GM18499 (cell line): ENCODE measurements at regions not wholly inside any gene's neighbourhood (a gene's known extent, or its start where the extent isn't known, plus 50 kb on each side); places are given as distances from the start of the nearest gene placed in this dataset.
"Not testable (repeated sequence)": the region's sequence is repeated elsewhere in the genome, so short reads cannot be mapped to it uniquely, and the experiment has no call there.

Experiments used
- ATAC-seq: cut with Tn5 transposase; IDR thresholded peaks from one replicate; pipeline ENCODE4 v1.9.1; 2021; ENCODE audit warnings: moderate number of reproducible peaks; ENCODE audit not compliant: insufficient read depth, unreplicated experiment

DNA sequence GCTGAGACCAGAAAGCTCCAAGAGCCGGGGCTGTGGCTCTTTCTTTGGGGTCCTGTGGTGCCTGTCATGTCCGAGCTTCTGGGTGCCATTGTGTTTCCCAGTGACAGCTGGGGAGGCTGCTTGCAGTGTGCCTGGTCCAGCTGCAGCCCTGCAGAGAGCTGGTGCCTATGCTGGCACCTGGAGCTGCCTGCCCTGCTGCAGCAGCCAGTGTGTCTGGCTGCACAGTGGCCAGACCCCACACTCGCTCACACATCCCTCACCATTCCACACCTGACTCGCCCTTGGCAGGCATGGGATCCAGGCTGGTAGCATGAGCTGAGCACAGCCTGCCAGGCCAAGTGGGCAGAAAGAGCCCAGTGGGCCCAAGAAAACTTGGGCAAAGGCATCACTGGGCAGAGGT lies 635.1 kb upstream of the SEMA3D start:
- ATAC-seq: no peak

DNA sequence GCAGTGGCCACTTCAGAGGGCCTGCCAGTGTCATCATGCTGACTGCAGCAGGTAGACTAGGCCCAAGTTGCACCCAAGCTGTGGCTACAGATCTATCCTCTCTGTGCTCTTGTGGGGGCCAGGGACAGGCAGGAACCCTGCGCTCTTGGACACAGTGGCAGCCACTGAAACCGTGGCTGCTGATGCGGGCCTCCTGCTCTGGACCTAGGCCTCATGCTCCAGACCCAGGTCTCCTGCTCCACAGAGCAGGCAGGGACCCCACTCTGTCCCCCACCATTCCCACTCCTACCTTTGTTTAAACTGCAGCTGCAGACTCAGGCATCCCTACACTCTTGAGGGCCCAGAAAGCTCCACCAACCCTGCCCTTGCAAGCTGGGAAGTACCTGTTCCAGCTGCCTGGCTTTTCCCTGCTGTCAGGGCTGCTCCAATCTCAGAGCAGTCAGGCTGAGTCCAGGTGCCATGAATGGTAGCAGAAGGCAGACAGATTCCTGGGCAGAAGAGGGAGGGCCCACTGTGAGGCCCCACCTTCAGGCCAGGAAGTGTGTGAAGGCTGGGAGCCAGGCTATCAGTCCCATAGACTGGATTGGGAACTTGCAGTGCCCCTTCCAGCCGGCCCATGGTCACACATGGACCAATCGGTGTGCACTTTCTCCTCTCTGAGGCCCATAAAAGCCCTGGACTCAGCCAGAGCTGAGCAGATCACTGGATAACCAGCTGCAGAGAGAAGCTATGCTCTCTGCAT lies 634.0 kb upstream of the SEMA3D start:
- no peak for ATAC-seq

DNA sequence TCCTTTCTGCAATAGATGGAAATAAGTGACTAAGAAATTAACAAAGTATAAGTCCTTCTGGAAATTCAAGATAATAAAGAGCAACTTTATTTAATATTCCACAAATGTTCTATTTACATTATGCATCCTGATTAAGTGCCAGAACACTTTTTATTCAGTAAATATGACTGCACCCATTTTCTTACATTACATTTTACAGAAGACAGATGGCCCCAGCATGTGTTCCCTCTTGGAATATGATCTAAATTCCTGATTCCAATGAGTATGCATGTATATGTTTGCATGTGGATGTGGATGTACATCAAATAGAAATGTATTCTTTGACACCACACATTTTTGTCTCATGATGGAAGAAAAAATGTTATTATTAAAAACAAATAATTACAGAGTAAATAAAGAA lies 628.7 kb upstream of the SEMA3D start:
- ATAC-seq: no peak

DNA sequence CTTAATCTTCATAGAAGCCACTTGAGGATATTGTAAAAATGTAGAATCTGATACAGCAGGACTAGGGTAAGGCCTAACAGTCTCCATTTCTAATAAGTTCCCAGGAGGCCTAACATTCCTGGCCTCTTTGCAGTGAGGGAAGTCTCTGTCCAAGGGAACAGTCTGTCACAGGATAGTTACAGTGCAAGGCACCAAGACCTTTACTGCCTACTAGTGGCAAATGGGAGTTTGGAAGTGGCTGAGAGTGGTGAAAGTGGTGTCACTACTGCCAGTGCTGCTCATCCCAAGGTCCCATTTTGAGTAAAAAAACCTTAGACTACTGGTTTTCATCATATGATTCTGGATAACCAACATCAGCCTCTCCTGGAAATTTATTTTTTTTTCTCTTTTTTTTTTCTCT lies 619.5 kb upstream of the SEMA3D start:
- ATAC-seq: no peak

DNA sequence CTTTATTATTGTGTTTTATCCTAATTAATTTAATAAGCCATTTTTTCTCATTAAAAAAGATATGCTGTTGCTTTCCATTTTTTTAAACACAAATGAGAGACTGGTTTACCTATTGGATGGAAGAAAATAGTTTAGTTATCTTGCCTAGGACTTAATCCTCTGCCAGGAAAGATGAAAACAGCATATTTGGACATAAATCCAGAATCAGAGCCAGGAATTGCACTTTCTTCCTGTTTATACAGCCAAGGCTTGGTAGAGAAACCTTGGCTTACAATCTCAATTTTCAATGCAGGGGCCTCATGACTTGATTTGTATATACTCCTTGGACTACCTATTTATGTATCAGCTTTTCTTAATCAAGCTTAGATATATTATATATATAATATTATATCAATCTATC lies 618.8 kb upstream of the SEMA3D start:
- ATAC-seq: no peak

DNA sequence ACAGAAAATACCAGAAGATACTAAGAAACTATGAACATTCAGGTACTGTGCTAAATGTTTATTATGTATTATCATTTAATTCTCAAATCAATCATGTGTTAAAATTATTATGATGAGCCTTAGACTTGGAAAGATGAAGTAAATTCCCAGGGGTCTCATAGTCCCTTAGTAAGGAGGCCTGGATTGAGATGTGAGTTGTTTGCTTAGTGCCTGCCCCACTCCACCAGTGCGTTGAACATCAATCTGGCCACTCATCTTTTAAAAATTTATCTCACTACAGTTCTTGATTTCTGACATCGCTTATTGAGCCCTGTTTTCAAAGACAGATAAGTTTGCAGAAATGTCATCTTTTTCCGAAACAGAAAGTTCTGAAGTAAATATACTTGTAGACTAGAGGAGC lies 618.4 kb upstream of the SEMA3D start:
- no peak for ATAC-seq

DNA sequence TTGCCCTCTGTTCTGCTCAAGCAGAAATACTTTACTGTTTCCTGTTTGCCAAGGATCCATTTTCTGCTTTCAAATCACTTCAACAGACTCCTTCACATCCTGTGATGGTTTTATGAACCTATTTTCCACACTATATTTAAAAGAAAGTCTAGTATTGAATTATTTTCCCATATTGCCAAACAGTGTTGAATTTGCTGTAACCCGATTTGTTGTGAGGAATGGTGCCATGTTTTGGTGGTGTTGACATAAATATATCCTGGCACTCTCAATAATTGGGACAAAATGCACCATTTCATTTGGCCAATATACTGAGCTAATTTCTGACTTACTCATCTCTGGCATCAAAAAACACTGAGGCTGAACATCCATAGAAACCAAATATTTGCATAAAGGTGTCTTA lies 615.4 kb upstream of the SEMA3D start:
- ATAC-seq: no peak

DNA sequence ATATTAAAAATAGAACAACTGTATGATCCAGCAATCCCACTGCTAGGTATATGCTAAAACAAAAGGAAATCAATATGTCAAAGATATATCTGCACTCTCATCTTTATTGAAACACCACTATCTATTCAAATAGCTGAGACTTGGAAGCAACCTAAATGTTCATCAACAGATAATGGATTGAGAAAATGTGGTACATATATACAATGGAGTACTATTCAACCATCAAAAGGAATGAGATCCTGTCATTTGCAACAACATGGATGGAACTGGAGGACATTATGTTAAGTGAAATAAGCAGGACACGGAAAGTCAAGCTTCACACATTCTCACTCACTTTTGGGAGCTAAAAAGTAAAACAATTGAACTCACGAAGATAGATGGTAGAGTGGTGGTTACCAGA lies 610.1 kb upstream of the SEMA3D start:
- no peak for ATAC-seq

DNA sequence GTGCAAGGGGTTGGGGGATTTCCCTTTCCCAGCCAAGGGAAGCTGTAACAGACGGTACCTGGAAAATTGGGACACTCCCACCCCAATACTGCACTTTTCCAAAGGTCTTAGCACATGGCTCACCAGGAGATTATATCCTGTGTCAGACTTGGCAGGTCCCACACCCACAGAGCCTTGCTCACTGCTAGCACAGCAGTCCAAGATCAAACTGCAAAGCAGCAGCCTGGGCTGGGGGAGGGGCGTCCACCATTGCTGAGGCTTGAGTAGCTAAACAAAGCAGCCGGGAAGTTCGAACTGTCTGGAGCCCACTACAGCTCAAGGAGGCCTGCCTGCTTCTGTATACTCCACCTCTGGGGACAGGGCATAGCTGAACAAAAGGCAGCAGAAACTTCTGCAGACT lies 604.2 kb upstream of the SEMA3D start:
- ATAC-seq: not testable (repeated sequence)

DNA sequence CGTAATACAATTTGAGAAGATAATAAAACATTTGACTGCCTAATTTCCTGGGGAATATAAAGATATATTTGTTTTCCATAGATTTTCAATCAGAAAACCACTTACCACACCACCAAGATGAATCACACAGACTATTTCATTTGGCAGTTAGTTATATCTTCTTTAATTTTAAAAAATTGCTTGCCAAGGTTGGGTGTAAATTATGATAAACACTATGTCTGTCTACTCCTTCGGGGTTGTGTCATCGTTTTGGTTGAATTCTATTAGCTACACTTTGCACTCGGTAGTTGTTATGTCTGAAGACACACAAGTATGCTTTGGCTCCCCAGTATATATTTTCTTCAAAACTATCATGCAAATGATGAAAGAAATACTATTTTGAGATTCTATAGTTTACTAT lies 594.8 kb upstream of the SEMA3D start:
- no peak for ATAC-seq

DNA sequence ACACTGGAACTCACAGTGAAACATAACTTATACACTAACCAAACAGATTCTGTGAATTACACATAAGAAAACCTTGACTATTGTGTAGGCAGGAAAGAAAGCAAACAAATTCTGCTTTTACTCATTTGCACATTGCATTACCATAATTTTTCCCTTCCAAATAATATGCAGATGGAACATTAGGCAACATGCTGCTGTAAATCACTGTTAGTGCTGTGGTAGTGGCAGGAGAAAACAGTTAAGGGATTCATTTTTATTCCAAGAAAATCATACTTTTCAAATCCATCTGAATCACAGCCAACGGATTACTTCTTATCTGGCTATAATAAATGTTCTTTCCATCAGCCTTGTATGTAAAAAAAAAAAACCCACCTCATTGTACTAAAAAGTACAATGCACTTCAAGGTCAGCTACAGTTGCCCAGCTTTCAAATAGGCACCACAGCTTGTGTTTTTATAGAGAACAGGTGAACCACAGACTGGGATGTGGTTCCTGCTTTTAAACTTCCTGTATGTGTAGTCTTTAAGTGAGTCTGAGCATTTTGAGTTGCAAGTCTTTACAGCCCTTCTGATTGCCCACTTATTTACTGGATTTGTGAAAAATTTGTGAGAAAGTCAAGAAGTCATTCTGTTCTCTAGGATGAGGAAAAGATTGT lies 590.0 kb upstream of the SEMA3D start:
- ATAC-seq: no peak

DNA sequence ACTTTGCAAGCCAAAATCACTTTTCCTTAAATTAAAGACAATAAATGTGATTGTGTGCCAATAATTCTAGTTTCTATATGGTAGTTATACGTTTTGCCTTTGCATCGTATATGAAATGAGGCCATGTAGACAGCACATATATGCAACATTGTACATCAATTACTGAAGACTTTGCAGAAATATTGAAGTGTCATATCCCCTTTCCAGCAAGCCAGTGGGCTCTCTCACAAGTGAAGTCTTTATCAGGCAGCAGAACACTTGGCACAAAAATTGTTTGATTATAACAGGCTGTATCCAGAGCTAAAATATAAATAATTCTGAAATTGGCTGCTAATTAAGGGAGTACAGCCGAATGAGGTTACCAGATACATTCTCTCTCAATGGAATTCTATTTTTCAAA lies 588.6 kb upstream of the SEMA3D start:
- no peak for ATAC-seq

DNA sequence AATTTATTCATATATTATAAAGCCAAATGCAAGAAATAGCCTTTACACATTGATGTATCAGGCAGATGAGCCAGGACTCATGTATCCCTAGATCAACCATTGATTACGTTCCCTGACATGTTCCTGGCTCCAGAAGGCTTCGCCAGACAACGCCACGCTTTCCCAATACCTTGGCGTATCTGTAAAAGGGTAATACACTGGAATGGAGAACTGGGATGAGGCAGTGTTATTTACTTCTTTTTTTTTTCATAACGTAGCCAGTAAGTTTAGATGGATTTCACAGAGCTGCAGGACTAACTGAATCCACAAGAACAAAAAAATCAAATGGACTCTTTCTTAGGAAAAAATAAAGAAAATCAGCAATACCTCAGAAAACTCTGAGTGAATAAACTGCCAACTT lies 588.1 kb upstream of the SEMA3D start:
- no peak for ATAC-seq

DNA sequence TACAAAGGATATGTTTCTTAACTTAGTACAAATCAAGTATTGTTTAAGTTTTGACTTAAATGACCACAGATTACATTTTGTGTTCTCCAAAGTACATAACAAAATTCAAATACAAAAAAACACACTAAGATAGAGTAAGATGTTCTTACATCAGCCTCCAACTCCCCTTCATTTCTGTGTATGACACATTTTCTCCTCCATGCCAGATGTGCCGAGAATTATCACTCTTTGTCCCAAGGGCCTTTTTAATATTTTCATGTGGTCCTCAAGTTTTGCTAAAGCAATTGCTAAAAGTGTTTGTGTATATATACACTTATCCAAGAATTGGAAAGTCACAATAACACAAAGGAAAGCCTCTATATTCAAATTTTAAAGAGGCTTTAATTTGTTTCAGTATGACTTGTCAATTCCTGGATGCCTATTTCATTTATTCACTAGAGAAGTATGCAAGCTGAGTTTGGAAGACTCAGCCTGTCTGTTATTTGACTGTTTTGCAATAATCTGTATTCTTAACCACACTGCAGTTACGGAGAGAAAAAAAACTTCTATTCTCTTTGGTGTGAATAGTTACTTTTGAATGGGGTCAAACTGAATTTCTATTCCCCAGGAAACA lies 586.4 kb upstream of the SEMA3D start:
- ATAC-seq: no peak

DNA sequence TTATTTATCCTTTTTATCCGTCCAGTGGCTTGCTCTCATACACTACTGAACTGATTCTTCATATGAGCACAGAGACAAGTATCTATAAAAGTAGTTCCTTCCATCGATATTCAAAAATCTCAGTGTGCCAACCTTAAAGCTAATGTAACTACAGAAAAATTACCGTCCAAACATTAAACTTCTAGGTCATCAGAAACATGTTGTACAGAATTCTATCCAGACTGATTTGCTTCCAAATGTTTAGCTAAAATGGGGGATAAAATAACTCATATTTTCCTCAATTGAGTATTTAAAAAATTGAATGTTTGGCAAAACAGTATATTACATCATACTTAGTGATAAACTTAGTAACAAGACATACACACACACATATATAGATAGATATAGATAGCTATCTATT lies 584.7 kb upstream of the SEMA3D start:
- ATAC-seq: no peak

DNA sequence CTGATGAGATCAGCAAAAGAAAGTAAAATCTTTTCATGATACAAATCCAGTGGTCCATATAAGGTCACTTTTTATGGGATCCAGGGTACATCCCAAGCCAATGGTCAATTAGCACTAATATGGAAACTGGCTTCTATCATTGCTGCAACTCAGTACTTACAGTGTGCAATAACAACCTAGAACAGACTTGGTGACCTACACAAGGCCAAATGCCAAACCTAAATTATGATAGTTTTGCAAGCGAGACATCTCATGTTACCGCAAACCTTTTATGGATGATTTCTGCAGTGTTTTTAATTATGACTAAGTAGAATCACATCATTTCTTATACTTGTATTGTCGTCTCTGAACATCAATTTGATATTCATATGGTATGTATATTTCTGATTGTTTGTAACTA lies 583.5 kb upstream of the SEMA3D start:
- ATAC-seq: no peak

DNA sequence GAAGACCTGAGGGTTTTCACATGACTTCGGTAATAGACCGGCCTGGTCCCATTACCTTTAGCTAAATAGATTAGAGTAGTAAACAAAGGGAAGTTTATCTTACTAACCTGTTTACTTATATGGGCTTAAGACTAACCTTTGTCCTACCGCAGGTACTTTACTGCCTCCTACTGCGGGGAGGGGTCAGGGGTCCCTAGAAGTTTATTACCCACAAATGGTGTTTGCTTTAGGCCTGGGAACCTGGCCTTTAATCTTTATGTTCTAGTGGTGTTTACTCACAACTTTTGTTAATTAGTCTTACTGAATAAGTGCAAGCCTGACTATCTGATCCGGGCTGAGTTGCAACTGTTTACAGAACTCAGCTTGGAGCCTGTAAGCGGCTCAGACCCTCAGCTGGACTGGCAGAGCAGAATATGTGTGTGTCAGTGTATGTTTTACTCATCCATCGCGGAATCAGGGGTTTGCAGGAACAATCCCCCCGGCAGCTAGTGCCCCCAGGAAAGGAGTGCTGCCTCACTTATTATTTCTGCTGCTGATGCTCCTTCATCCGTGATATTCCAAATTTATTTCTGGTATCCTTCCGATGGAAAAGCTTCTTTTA lies 578.9 kb upstream of the SEMA3D start:
- ATAC-seq: no peak

DNA sequence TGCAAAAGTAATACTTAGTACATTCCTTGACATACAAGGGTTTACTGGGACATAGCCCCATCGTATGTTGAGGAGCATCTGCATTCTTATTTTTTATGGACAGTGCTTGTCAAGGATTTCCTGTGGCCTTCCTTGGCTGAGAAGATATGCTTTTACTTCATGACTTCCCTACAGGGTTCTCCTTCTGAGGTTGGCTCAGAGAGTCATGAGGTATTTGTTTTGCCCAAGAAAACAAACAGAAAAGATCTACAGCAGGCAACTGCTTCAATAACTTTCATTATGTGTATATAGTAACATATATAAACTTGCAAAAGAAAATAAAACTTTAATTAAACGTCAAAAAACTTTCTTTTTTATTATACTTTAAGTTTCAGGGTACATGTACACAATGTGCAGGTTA lies 577.2 kb upstream of the SEMA3D start:
- no peak for ATAC-seq

DNA sequence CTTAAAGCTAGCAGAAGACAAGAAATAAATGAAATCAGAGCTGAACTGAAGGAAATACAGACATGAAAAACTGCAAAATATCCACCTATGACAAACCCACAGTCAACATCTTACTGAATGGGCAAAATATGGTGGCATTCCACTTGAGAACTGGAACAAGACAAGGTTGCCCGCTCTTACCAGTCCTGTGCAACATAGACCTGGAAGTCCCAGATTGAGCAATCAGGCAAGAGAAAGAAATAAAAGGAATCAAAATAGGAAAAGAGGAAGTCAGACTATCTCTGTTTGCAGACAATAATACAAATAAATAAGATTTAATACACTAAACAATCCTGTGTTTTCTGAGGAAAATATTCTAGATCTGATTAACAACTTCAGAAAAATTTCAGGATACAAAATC lies 570.5 kb upstream of the SEMA3D start:
- no peak for ATAC-seq

DNA sequence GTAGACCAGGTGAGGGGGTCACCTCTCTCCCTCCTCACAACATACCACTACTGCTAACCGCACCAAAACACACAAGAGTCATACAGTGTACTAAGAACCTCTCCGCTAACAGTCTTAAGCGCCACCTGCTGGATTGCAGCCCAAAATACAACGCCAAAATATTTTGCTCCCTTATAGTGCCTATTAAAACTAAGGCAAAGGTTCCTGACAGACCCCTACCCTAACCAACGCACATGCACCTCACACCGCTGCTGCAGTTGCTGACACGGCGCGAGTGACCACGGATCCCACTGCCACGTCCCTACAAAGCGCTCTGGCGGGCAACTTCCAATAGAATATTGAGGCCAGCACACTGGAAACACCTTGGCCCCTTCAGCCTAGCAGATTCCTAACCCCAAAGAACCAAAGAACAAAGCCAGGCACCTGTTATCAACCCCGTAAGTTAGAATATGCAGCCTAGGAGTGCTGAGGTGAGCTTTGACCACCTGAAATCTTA lies 563.6 kb upstream of the SEMA3D start:
- peak; percentile 77 for ATAC-seq

DNA sequence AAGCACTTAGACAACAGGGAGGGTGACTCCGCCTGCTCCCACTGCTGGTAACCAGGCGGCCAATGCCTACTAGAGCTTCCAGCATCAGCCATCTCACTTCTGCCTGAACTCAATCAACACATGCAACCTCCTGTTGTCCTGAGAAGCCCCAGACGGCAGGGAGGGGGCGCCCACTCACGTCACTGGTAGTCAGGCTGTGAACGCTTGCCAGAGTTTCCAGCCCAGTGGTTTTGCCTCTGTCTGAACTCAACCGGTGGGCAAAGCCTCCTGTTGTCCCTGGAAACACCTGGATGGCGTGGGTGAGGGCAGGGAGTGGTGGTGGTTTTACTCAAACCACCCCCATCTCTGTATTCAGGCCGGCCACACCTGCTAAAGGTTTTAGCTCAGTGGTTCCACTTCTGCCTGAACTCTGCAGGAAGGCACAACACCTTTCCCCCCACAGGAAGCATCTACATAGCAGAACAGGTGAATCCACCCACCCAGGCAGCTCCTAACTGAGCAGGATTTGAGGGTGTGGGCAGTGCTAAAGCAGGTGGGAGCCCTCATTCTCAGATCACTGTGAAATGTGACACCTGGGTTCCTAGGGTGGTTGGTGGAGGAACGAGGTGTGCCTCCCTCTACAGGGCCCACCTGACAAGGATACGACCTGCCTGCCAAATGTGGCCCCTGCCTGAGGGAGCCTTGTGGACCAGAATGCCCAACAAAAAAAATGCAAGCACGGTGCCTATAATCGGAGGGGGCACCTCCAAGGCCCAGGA lies 563.0 kb upstream of the SEMA3D start:
- peak; percentile 20 for ATAC-seq
